K562 (cell line): ENCODE measurements at regions not wholly inside any gene's neighbourhood (a gene's known extent, or its start where the extent isn't known, plus 50 kb on each side); places are given as distances from the start of the nearest gene placed in this dataset.

Source experiments
- ATAC-seq: fragments of 200-7000 bp; cut with Tn5 transposase; 3 replicates; pipeline ENCODE4 v1.9.1; 2020; ENCODE audit warnings: moderate library complexity
- BruUV-seq: library from RNA; stranded (reverse); fragments of 400-500 nt; replicated peaks from 2 replicates; lab custom pipeline; 2021; lab: Mats Ljungman, UMichigan
- CTCF ChIA-PET: fragments of 300-600 bp; formaldehyde crosslinking; extraction: SDS; loops from one replicate; lab custom pipeline; 2021; ENCODE audit warnings: low intra/inter-chr PET ratio; lab: Yijun Ruan, JAX
- POLR2A ChIA-PET: fragments of 300-600, 350-650 bp; sonication (Branson Sonifier 250); formaldehyde crosslinking; extraction: SDS; loops from one replicate; lab custom pipeline; 2021; ENCODE audit warnings: antibody characterized with exemption, inconsistent platforms; lab: Yijun Ruan, JAX
- DNase-seq, 4 experiments: peaks; one replicate each; pipeline versions ENCODE4 v3.0.0 to v3.0.0-alpha.2; 2011 to 2018; ENCODE audit warnings: low spot score in 3 of 4, mixed read lengths in 3 of 4; ENCODE audit errors: extremely low read depth in 1 of 4
- FAIRE-seq: peaks from 2 replicates; lab custom pipeline; 2011; peaks lifted over from hg19 to GRCh38; lab: Jason Lieb, UNC
- H2AFZ ChIP-seq: 2 replicates; pipeline ENCODE4 v1.6.0; 2011; ENCODE audit warnings: low read depth, low read length, control low read depth, inconsistent platforms
- H3K27ac ChIP-seq: fragments of 200-600 bp; 3 replicates; pipeline ENCODE4 v1.8.0; 2011; ENCODE audit warnings: low read depth, mild to moderate bottlenecking, control low read depth, inconsistent platforms, low read length, moderate library complexity, mixed read lengths; ENCODE audit errors: extremely low read depth
- H3K27me3 ChIP-seq, 2 experiments: fragments of 300-600 bp in 1 of 2; 2 replicates in 1 of 2; 3 replicates in 1 of 2; pipeline versions ENCODE4 v1.6.0 to v1.8.0; 2011; ENCODE audit warnings: inconsistent platforms in 2 of 2, low read length in 2 of 2, mild to moderate bottlenecking in 1 of 2, mixed read lengths in 1 of 2, moderate library complexity in 1 of 2; ENCODE audit not compliant: control insufficient read depth in 2 of 2, insufficient read depth in 2 of 2
- H3K36me3 ChIP-seq: fragments of 300-600 bp; 3 replicates; pipeline ENCODE4 v1.8.0; 2011; ENCODE audit warnings: mild to moderate bottlenecking, low read length, inconsistent platforms; ENCODE audit not compliant: control insufficient read depth, insufficient read depth
- H3K4me1 ChIP-seq, 2 experiments: fragments of 200-600 bp in 1 of 2; replicated peaks in 1 of 2; 2 replicates in 1 of 2; 3 replicates in 1 of 2; pipeline versions ENCODE4 v1.5.1 to v1.8.0; 2011; ENCODE audit warnings: inconsistent platforms in 2 of 2, low read length in 2 of 2, mild to moderate bottlenecking in 1 of 2, mixed read lengths in 1 of 2, moderate library complexity in 1 of 2; ENCODE audit not compliant: control insufficient read depth in 2 of 2, insufficient read depth in 2 of 2
- H3K4me2 ChIP-seq: 2 replicates; pipeline ENCODE4 v1.6.1; 2011; ENCODE audit warnings: low read length, control low read depth, inconsistent platforms, mixed read lengths; ENCODE audit not compliant: insufficient read depth
- H3K4me3 ChIP-seq: fragments of 200-600 bp; sonication (generic), shearing (Covaris generic); 2 replicates; pipeline ENCODE4 v1.5.1; 2016; ENCODE audit warnings: control low read depth, inconsistent platforms
- H3K79me2 ChIP-seq: fragments of 200-600 bp; 3 replicates; pipeline ENCODE4 v1.8.0; 2011; ENCODE audit warnings: low read length, inconsistent platforms; ENCODE audit not compliant: control insufficient read depth, insufficient read depth
- H3K9ac ChIP-seq, 2 experiments: 2 replicates each; pipeline versions ENCODE4 v1.6.0 to v1.6.1; 2011; ENCODE audit warnings: low read depth in 2 of 2, low read length in 2 of 2, control low read depth in 1 of 2, inconsistent platforms in 1 of 2, mild to moderate bottlenecking in 1 of 2, mixed read lengths in 1 of 2; ENCODE audit not compliant: insufficient read depth in 1 of 2
- H3K9me1 ChIP-seq: one replicate; pipeline ENCODE4 v1.6.0; 2011; ENCODE audit warnings: inconsistent platforms, mild to moderate bottlenecking, low read length, moderate library complexity; ENCODE audit not compliant: control insufficient read depth, insufficient read depth
- H3K9me3 ChIP-seq: replicated peaks from 2 replicates; pipeline ENCODE4 v1.5.1; 2011; ENCODE audit warnings: low read depth, low read length, inconsistent platforms; ENCODE audit not compliant: control insufficient read depth, insufficient read depth
- H4K20me1 ChIP-seq: replicated peaks from 2 replicates; pipeline ENCODE4 v1.6.1; 2011; ENCODE audit warnings: low read length, inconsistent platforms, mixed read lengths; ENCODE audit not compliant: control insufficient read depth, insufficient read depth
- CEBPG ChIP-seq, 3 experiments: fragments of 200-800 bp in 1 of 3; sonication (Bioruptor generic) in 1 of 3; sonication (generic) in 1 of 3; formaldehyde crosslinking in 1 of 3; IDR thresholded peaks in 2 of 3; conservative IDR thresholded peaks in 1 of 3; 2 replicates each; pipeline versions ENCODE4 v1.6.1 to v1.8.0; 2016 to 2022; ENCODE audit warnings: missing compliant biosample characterization in 2 of 3, missing genetic modification characterization in 2 of 3, mild to moderate bottlenecking in 1 of 3, missing genetic modification reagents in 1 of 3
- CXXC5 ChIP-seq: fragments of 250-450 bp; sonication (Bioruptor Pico); IDR thresholded peaks from 2 replicates; pipeline ENCODE4 v1.8.0; 2022; ENCODE audit warnings: inconsistent platforms, mild to moderate bottlenecking, moderate library complexity
- FOXK2 ChIP-seq, 2 experiments: fragments of 450-650 bp; IDR thresholded peaks in 1 of 2; conservative IDR thresholded peaks in 1 of 2; 2 replicates each; pipeline ENCODE4 v1.6.1; 2016; ENCODE audit warnings: low read depth in 2 of 2, mild to moderate bottlenecking in 1 of 2
- NCOA4 ChIP-seq: fragments of 450-650 bp; IDR thresholded peaks from 2 replicates; pipeline ENCODE4 v1.6.1; 2018; ENCODE audit warnings: mild to moderate bottlenecking; ENCODE audit not compliant: partially characterized antibody
- POLR2G ChIP-seq: fragments of 200-400 bp; formaldehyde crosslinking; IDR thresholded peaks from 2 replicates; pipeline ENCODE4 v1.6.1; 2017; ENCODE audit warnings: low read depth, mild to moderate bottlenecking, antibody characterized with exemption, low read length, moderate library complexity
- RUNX1 ChIP-seq: sonication (generic); IDR thresholded peaks from 2 replicates; pipeline ENCODE4 v1.6.1; 2016; ENCODE audit warnings: antibody characterized with exemption, low read depth
- SP1 ChIP-seq: sonication (generic); formaldehyde crosslinking; IDR thresholded peaks from 2 replicates; pipeline ENCODE4 v1.8.1; 2022; ENCODE audit warnings: mild to moderate bottlenecking, missing genetic modification reagents
- TOE1 ChIP-seq, 2 experiments: fragments of 450-650 bp in 1 of 2; sonication (generic) in 1 of 2; formaldehyde crosslinking in 1 of 2; IDR thresholded peaks; 2 replicates each; pipeline versions ENCODE4 v1.7.1 to v1.8.0; 2016 to 2022; ENCODE audit warnings: borderline replicate concordance in 2 of 2, mild to moderate bottlenecking in 2 of 2, antibody characterized with exemption in 1 of 2, inconsistent platforms in 1 of 2, low read depth in 1 of 2, missing genetic modification reagents in 1 of 2, moderate library complexity in 1 of 2
- YBX1 ChIP-seq: fragments of 450-650 bp; IDR thresholded peaks from 2 replicates; pipeline ENCODE4 v1.7.1; 2016; ENCODE audit warnings: mild to moderate bottlenecking
- ZNF165 ChIP-seq: fragments of 250-450 bp; sonication (Bioruptor Pico); IDR thresholded peaks from 2 replicates; pipeline ENCODE4 v1.4.0; 2020; ENCODE audit warnings: borderline replicate concordance
- ZNF589 ChIP-seq: fragments of 200-800 bp; sonication (Bioruptor generic); IDR thresholded peaks from 2 replicates; pipeline ENCODE4 v1.6.1; 2016; ENCODE audit warnings: low read depth, missing genetic modification characterization, missing compliant biosample characterization
- ZNF644 ChIP-seq: fragments of 200-800 bp; sonication (Bioruptor generic); IDR thresholded peaks from 2 replicates; pipeline ENCODE4 v1.6.1; 2016; ENCODE audit warnings: low read depth, missing genetic modification characterization, missing compliant biosample characterization
- WGBS: fragments of 100-300 bp; shearing (Covaris generic); methylation state at CpG from one replicate; pipeline ENCODE4 v1.1.6; 2016; ENCODE audit warnings: low coverage, mixed read lengths; ENCODE audit not compliant: insufficient coverage; ENCODE audit errors: missing lambda C conversion rate; 5-methylcytosine and 5-hydroxymethylcytosine counted together
- in situ Hi-C: fragments of 300-500 bp; cut with MboI; formaldehyde crosslinking; loops from 4 replicates; pipeline ENCODE4 v1.15.0; 2018; ENCODE audit warnings: inconsistent platforms, mixed read lengths
- intact Hi-C: fragments of 100-400 bp; cut with micrococcal nuclease; formaldehyde crosslinking; loops from 2 replicates; pipeline ENCODE4 v1.14.2; 2022
- TF ChIP-seq, protein P1 (sequence below): sonication (generic); formaldehyde crosslinking; IDR thresholded peaks from 2 replicates; pipeline ENCODE4 v1.8.1; 2023; ENCODE audit warnings: mild to moderate bottlenecking, missing genetic modification reagents
- TF ChIP-seq, protein P2 (sequence below): sonication (generic); formaldehyde crosslinking; IDR thresholded peaks from 2 replicates; pipeline ENCODE4 v1.8.1; 2023; ENCODE audit warnings: mild to moderate bottlenecking, missing genetic modification reagents
- TF ChIP-seq, protein P3 (sequence below): fragments of 250-450 bp; sonication (Bioruptor Pico); IDR thresholded peaks from 2 replicates; pipeline ENCODE4 v1.8.0; 2021; ENCODE audit warnings: mild to moderate bottlenecking, moderate library complexity

DNA sequence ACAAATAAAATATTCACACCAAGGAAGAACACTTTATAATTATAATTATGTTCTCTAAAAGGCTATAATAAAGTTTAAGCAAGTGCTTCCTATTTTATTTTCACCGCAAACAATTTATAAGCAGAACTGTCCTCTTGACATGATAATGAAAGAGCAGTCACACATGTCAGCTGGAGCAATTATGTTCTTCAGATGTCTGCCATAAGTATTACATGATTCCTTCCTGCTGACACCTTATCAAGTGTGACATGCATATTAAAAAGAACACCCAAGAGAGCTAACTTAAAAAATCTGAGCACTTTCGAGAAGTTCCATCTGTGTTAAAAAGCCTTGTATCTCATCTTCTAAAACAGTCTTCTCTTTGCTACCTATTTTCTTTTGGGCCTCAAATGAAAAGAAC is 249.5 kb downstream of the SQOR start:
- ATAC-seq (no peak), FAIRE-seq (no peak), DNase-seq (no peak)
- no TSS peak for BruUV-seq
- Histone ChIP-seq H3K79me2 (no peaks in the 10 kb centered on the region), H3K4me2 (no peak overlapping the region), H3K9me3 (no peaks in the 10 kb centered on the region), H3K27me3 (no peaks in the 10 kb centered on the region), H3K27ac (no peak overlapping the region), H2AFZ (no peak overlapping the region), H3K4me3 (no peak overlapping the region), H4K20me1 (no peaks in the 10 kb centered on the region), H3K9me1 (no peaks in the 10 kb centered on the region), H3K36me3 (no peaks in the 10 kb centered on the region), H3K4me1 (no peaks in the 10 kb centered on the region), H3K9ac (no peak overlapping the region)
- 0% methylated on average over 2 of the region's 2 CpGs for WGBS
- in situ Hi-C loops (no loop called here), intact Hi-C loops (no loop called here)
- POLR2A ChIA-PET, result no interaction called here
- CTCF ChIA-PET, result no interaction called here
- no peak for TF ChIP-seq ZNF165 (CRISPR knock-in tag)
- TF ChIP-seq ZNF644, result no peak
- no peak for TF ChIP-seq ZNF589
- no peak for TF ChIP-seq CEBPG (CRISPR knock-in tag; IDR thresholded peaks at IDR 0.05)
- TF ChIP-seq CEBPG (tag; conservative IDR thresholded peaks at IDR 0.05 in 1 of 2, IDR thresholded peaks at IDR 0.05 in 1 of 2), result no peak
- no peak for TF ChIP-seq SP1 (CRISPR knock-in tag)
- no peak for TF ChIP-seq NCOA4
- no peak for TF ChIP-seq FOXK2 (conservative IDR thresholded peaks at IDR 0.05 in 1 of 2, IDR thresholded peaks at IDR 0.05 in 1 of 2; ENCODE audit: low read depth in 2 of 2)
- TF ChIP-seq TOE1 (IDR thresholded peaks at IDR 0.05; ENCODE audit: borderline replicate concordance), result no peak
- no peak for TF ChIP-seq TOE1 (CRISPR knock-in tag; IDR thresholded peaks at IDR 0.05; ENCODE audit: borderline replicate concordance, low read depth)
- TF ChIP-seq, protein P1, sequence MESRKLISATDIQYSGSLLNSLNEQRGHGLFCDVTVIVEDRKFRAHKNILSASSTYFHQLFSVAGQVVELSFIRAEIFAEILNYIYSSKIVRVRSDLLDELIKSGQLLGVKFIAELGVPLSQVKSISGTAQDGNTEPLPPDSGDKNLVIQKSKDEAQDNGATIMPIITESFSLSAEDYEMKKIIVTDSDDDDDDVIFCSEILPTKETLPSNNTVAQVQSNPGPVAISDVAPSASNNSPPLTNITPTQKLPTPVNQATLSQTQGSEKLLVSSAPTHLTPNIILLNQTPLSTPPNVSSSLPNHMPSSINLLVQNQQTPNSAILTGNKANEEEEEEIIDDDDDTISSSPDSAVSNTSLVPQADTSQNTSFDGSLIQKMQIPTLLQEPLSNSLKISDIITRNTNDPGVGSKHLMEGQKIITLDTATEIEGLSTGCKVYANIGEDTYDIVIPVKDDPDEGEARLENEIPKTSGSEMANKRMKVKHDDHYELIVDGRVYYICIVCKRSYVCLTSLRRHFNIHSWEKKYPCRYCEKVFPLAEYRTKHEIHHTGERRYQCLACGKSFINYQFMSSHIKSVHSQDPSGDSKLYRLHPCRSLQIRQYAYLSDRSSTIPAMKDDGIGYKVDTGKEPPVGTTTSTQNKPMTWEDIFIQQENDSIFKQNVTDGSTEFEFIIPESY (CRISPR knock-in tag), result no peak
- TF ChIP-seq CXXC5 (CRISPR knock-in tag), result no peak
- TF ChIP-seq, protein P2, sequence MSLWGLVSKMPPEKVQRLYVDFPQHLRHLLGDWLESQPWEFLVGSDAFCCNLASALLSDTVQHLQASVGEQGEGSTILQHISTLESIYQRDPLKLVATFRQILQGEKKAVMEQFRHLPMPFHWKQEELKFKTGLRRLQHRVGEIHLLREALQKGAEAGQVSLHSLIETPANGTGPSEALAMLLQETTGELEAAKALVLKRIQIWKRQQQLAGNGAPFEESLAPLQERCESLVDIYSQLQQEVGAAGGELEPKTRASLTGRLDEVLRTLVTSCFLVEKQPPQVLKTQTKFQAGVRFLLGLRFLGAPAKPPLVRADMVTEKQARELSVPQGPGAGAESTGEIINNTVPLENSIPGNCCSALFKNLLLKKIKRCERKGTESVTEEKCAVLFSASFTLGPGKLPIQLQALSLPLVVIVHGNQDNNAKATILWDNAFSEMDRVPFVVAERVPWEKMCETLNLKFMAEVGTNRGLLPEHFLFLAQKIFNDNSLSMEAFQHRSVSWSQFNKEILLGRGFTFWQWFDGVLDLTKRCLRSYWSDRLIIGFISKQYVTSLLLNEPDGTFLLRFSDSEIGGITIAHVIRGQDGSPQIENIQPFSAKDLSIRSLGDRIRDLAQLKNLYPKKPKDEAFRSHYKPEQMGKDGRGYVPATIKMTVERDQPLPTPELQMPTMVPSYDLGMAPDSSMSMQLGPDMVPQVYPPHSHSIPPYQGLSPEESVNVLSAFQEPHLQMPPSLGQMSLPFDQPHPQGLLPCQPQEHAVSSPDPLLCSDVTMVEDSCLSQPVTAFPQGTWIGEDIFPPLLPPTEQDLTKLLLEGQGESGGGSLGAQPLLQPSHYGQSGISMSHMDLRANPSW (CRISPR knock-in tag), result no peak
- TF ChIP-seq, protein P3, sequence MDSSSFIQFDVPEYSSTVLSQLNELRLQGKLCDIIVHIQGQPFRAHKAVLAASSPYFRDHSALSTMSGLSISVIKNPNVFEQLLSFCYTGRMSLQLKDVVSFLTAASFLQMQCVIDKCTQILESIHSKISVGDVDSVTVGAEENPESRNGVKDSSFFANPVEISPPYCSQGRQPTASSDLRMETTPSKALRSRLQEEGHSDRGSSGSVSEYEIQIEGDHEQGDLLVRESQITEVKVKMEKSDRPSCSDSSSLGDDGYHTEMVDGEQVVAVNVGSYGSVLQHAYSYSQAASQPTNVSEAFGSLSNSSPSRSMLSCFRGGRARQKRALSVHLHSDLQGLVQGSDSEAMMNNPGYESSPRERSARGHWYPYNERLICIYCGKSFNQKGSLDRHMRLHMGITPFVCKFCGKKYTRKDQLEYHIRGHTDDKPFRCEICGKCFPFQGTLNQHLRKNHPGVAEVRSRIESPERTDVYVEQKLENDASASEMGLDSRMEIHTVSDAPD (CRISPR knock-in tag), result no peak
- TF ChIP-seq YBX1, result no peak
- no peak for TF ChIP-seq RUNX1
- no peak for TF ChIP-seq POLR2G
